ENCODE measurements at regions not wholly inside any gene's neighbourhood (a gene's known extent, or its start where the extent isn't known, plus 50 kb on each side); places are given as distances from the start of the nearest gene placed in this dataset.

- no peak overlapping the region for H3K9ac ChIP-seq (ENCODE audit: low read depth, low read length, poor library complexity)
- no peak overlapping the region for H3K4ac ChIP-seq (ENCODE audit: low read length)
- no peak overlapping the region for H3K4me2 ChIP-seq (ENCODE audit: insufficient read depth, low read length, poor library complexity, severe bottlenecking)
- H3K23ac ChIP-seq (ENCODE audit: low read depth, low read length, poor library complexity) = no peak overlapping the region
- H2BK120ac ChIP-seq (ENCODE audit: low read depth, low read length) = no peak overlapping the region
- H3K27me3 ChIP-seq (ENCODE audit: control insufficient read depth in 3 of 3, insufficient read depth in 3 of 3, low read depth in 1 of 3, low read length in 3 of 3) = no peaks in the 10 kb centered on the region
- DNase-seq (ENCODE audit: low spot score) = no peak
- no peak overlapping the region for H4K91ac ChIP-seq (ENCODE audit: low read depth, low read length, poor library complexity)
- H3K27ac ChIP-seq (replicated peaks; ENCODE audit: low read length) = no peak overlapping the region
- no peak overlapping the region for H3K18ac ChIP-seq (ENCODE audit: low read length)
- no peaks in the 10 kb centered on the region for H3K36me3 ChIP-seq (replicated peaks in 1 of 2; ENCODE audit: control insufficient read depth in 2 of 2, insufficient read depth in 2 of 2, low read length in 2 of 2)
- H2AK5ac ChIP-seq (ENCODE audit: low read depth, low read length) = no peak overlapping the region
- H3K9me3 ChIP-seq (replicated peaks in 1 of 2; ENCODE audit: control insufficient read depth in 2 of 2, insufficient read depth in 1 of 2, low read depth in 1 of 2, low read length in 2 of 2) = no peaks in the 10 kb centered on the region
- H3K79me1 ChIP-seq (ENCODE audit: low read depth, low read length) = no peaks in the 10 kb centered on the region
- no peak overlapping the region for H2BK5ac ChIP-seq (ENCODE audit: low read length)
- no peak overlapping the region for H3K14ac ChIP-seq (ENCODE audit: low read length)
- H3K4me1 ChIP-seq (ENCODE audit: control insufficient read depth in 2 of 2, insufficient read depth in 1 of 2, low read depth in 1 of 2, low read length in 2 of 2) = peaks cover 0 to 7% of the 10 kb centered on the region in 2 donors
- no peak overlapping the region for H2AFZ ChIP-seq (ENCODE audit: low read length)
- no peak overlapping the region for H4K8ac ChIP-seq (ENCODE audit: low read depth, low read length)
- no peak overlapping the region for H3K4me3 ChIP-seq (ENCODE audit: low read length in 2 of 2)
- H2BK12ac ChIP-seq (ENCODE audit: low read length) = no peak overlapping the region
- no peak overlapping the region for H2BK15ac ChIP-seq (ENCODE audit: low read length)
Measured at GRCh38 chr10:59125666-59126065, 50.8 kb upstream of the PHYHIPL start.

- Histone ChIP-seq H3K4me2 (ENCODE audit: insufficient read depth, low read length, poor library complexity, severe bottlenecking) (no peak overlapping the region), H4K91ac (ENCODE audit: low read depth, low read length, poor library complexity) (no peak overlapping the region), H4K8ac (ENCODE audit: low read depth, low read length) (no peak overlapping the region), H3K23ac (ENCODE audit: low read depth, low read length, poor library complexity) (no peak overlapping the region), H2AFZ (ENCODE audit: low read length) (peak overlapping the region; percentile 68), H3K27me3 (ENCODE audit: control insufficient read depth in 3 of 3, insufficient read depth in 3 of 3, low read depth in 1 of 3, low read length in 3 of 3) (no peaks in the 10 kb centered on the region), H2AK5ac (ENCODE audit: low read depth, low read length) (no peak overlapping the region), H3K4me1 (ENCODE audit: control insufficient read depth in 2 of 2, insufficient read depth in 1 of 2, low read depth in 1 of 2, low read length in 2 of 2) (peaks cover 0 to 7% of the 10 kb centered on the region in 2 donors), H3K4ac (ENCODE audit: low read length) (no peak overlapping the region), H2BK12ac (ENCODE audit: low read length) (no peak overlapping the region), H2BK5ac (ENCODE audit: low read length) (no peak overlapping the region), H2BK120ac (ENCODE audit: low read depth, low read length) (no peak overlapping the region), H3K18ac (ENCODE audit: low read length) (no peak overlapping the region), H3K4me3 (ENCODE audit: low read length in 2 of 2) (no peak overlapping the region), H3K9ac (ENCODE audit: low read depth, low read length, poor library complexity) (no peak overlapping the region), H3K9me3 (replicated peaks in 1 of 2; ENCODE audit: control insufficient read depth in 2 of 2, insufficient read depth in 1 of 2, low read depth in 1 of 2, low read length in 2 of 2) (no peaks in the 10 kb centered on the region), H3K27ac (replicated peaks; ENCODE audit: low read length) (peak overlapping the region; percentile 39), H3K79me1 (ENCODE audit: low read depth, low read length) (no peaks in the 10 kb centered on the region), H3K14ac (ENCODE audit: low read length) (no peak overlapping the region), H2BK15ac (ENCODE audit: low read length) (no peak overlapping the region), H3K36me3 (replicated peaks in 1 of 2; ENCODE audit: control insufficient read depth in 2 of 2, insufficient read depth in 2 of 2, low read length in 2 of 2) (no peaks in the 10 kb centered on the region)
- peak; percentile 4 for DNase-seq (ENCODE audit: low spot score)
- no CpG with 5 or more reads among the region's 3 CpGs for WGBS, 2 donors (ENCODE audit: extremely low coverage in 2 of 2, insufficient read length in 2 of 2, insufficient replicate concordance in 1 of 2)
Measured at GRCh38 chr10:59126261-59126660, 50.2 kb upstream of the PHYHIPL start.
